Nephron progenitor cell (in vitro differentiated cells): ENCODE measurements at regions not wholly inside any gene's neighbourhood (a gene's known extent, or its start where the extent isn't known, plus 50 kb on each side); places are given as distances from the start of the nearest gene placed in this dataset.

Experiments used
- DNase-seq: peaks from one replicate; pipeline ENCODE4 v3.0.0; 2021
- H3K27ac Mint-ChIP-seq: 2 replicates; pipeline ENCODE4 v1.8.0; 2021; ENCODE audit warnings: mild to moderate bottlenecking, moderate library complexity, mixed read lengths
- H3K27me3 Mint-ChIP-seq: 2 replicates; pipeline ENCODE4 v1.8.0; 2021; ENCODE audit warnings: mild to moderate bottlenecking, low read depth, mixed read lengths; ENCODE audit not compliant: poor library complexity
- H3K36me3 Mint-ChIP-seq: 2 replicates; pipeline ENCODE4 v1.8.0; 2021; ENCODE audit warnings: low read depth, mixed read lengths
- H3K4me1 Mint-ChIP-seq: 2 replicates; pipeline ENCODE4 v1.8.0; 2021; ENCODE audit warnings: mixed read lengths
- H3K4me3 Mint-ChIP-seq: 2 replicates; pipeline ENCODE4 v1.8.0; 2021; ENCODE audit warnings: mild to moderate bottlenecking, moderate library complexity, mixed read lengths
- H3K9me3 Mint-ChIP-seq: 2 replicates; pipeline ENCODE4 v1.8.0; 2021; ENCODE audit warnings: mild to moderate bottlenecking, moderate library complexity, mixed read lengths
- TF ChIP-seq, protein P1 (sequence below): fragments of 200-600 bp; sonication (generic); IDR thresholded peaks from 2 replicates; pipeline ENCODE4 v1.5.0; 2021; ENCODE audit warnings: antibody characterized with exemption

- Mint-ChIP-seq H3K27me3 (peaks cover 6% of the 10 kb centered on the region), H3K4me3 (no peak overlapping the region), H3K27ac (no peak overlapping the region), H3K9me3 (peaks cover 20% of the 10 kb centered on the region), H3K36me3 (no peaks in the 10 kb centered on the region), H3K4me1 (peaks cover 30% of the 10 kb centered on the region)
- no peak for DNase-seq
- TF ChIP-seq, protein P1, sequence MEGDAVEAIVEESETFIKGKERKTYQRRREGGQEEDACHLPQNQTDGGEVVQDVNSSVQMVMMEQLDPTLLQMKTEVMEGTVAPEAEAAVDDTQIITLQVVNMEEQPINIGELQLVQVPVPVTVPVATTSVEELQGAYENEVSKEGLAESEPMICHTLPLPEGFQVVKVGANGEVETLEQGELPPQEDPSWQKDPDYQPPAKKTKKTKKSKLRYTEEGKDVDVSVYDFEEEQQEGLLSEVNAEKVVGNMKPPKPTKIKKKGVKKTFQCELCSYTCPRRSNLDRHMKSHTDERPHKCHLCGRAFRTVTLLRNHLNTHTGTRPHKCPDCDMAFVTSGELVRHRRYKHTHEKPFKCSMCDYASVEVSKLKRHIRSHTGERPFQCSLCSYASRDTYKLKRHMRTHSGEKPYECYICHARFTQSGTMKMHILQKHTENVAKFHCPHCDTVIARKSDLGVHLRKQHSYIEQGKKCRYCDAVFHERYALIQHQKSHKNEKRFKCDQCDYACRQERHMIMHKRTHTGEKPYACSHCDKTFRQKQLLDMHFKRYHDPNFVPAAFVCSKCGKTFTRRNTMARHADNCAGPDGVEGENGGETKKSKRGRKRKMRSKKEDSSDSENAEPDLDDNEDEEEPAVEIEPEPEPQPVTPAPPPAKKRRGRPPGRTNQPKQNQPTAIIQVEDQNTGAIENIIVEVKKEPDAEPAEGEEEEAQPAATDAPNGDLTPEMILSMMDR = no peak
Observed at GRCh38 chr11:95456714-95457491, 225.9 kb upstream of the SESN3 start.

DNA sequence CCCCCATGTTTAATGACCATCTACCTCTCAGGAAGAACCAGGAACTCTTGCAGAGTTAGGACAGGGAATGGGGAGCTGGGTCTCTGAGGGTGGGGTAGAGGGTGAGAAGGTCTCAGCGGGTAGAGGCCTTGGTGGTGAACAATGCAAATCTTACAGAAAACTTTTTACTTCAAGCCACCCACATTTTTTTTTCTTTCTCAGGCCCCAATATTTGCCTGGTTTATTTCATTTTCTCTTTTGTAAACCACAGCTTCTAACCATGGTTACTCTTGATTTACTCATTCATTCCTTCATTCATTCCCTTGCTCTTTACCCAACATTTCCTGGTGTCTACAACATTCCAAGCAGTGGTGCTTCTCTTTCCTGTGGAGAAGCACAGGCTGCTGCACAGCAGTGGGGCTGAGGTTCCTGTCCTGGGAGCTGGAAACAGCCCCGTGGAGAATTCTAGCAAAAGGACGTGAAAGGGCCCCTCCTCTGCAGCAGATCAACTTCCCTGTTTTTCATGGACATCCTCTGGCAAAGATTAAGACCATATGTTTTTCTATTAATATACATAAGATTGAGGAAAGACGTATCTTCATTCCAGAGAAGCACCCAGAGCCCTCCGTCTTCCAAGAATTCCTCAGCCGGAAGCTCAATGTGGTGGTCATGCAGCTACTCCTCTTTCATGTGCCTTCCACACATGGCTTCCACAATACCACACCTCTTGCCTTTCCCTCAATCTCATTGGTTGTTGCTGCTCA is 224.4 kb upstream of the SESN3 start:
- TF ChIP-seq, protein P1 = no peak
- Mint-ChIP-seq H3K9me3 (peaks cover 11% of the 10 kb centered on the region), H3K27ac (no peak overlapping the region), H3K27me3 (peaks cover 6% of the 10 kb centered on the region), H3K36me3 (no peaks in the 10 kb centered on the region), H3K4me1 (peaks cover 30% of the 10 kb centered on the region), H3K4me3 (no peak overlapping the region)
- DNase-seq = no peak

- Mint-ChIP-seq H3K4me3 (no peak overlapping the region), H3K27ac (no peak overlapping the region), H3K36me3 (no peaks in the 10 kb centered on the region), H3K4me1 (peaks cover 30% of the 10 kb centered on the region), H3K27me3 (peaks cover 6% of the 10 kb centered on the region), H3K9me3 (peaks cover 7% of the 10 kb centered on the region)
- no peak for DNase-seq
- TF ChIP-seq, protein P1 = no peak
Observed at GRCh38 chr11:95453616-95454171, 222.7 kb upstream of the SESN3 start.

GRCh38 chr11:95451682-95452081 is 220.7 kb upstream of the SESN3 start:
- Mint-ChIP-seq H3K4me3 (no peak overlapping the region), H3K4me1 (peaks cover 30% of the 10 kb centered on the region), H3K27me3 (peaks cover 6% of the 10 kb centered on the region), H3K36me3 (no peaks in the 10 kb centered on the region), H3K27ac (no peak overlapping the region), H3K9me3 (peaks cover 7% of the 10 kb centered on the region)
- TF ChIP-seq, protein P1 = no peak
- DNase-seq = no peak

GRCh38 chr11:95451261-95451660 is 220.3 kb upstream of the SESN3 start:
- no peak overlapping the region for H3K4me3 Mint-ChIP-seq
- peaks cover 28% of the 10 kb centered on the region for H3K4me1 Mint-ChIP-seq
- peaks cover 5% of the 10 kb centered on the region for H3K9me3 Mint-ChIP-seq
- H3K27ac Mint-ChIP-seq = no peak overlapping the region
- TF ChIP-seq, protein P1 = no peak
- DNase-seq = no peak
- H3K36me3 Mint-ChIP-seq = no peaks in the 10 kb centered on the region
- peaks cover 3% of the 10 kb centered on the region for H3K27me3 Mint-ChIP-seq
